GM12864 (cell line): ENCODE measurements at regions not wholly inside any gene's neighbourhood (a gene's known extent, or its start where the extent isn't known, plus 50 kb on each side); places are given as distances from the start of the nearest gene placed in this dataset.

Experiments used
- DNase-seq: peaks from one replicate; pipeline ENCODE4 v3.0.0-alpha.2; 2011; ENCODE audit warnings: low read depth
- H3K4me3 ChIP-seq: 2 replicates; pipeline ENCODE4 v1.5.1; 2011; ENCODE audit warnings: mild to moderate bottlenecking, low read depth, low read length, control low read depth
- CTCF ChIP-seq: IDR thresholded peaks from 2 replicates; pipeline ENCODE4 v1.5.1; 2011; ENCODE audit warnings: low read depth, mild to moderate bottlenecking, moderate library complexity, low read length, control low read depth, inconsistent platforms; ENCODE audit errors: missing control alignments

DNA sequence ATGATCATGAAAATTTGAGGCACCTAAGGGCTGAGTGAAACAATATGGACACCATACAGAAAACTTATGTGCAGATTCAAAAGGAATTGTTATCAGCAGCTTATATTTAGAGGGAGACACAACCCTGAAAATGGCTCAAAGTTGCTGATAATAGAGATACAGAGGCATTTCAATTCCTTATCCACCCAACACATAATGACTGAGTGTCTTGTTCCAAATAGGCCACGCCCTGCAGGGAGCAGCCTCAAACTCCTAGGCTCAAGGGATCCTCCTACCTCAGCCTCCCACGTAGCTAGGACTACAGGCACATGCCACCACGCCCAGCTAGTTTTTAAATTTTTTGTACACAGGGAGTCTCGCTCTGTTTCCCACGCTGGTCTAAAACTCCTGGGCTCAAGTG, 79.0 kb downstream of the LBH start:
- no peak overlapping the region for H3K4me3 ChIP-seq
- DNase-seq: no peak
- TF ChIP-seq CTCF: no peak

DNA sequence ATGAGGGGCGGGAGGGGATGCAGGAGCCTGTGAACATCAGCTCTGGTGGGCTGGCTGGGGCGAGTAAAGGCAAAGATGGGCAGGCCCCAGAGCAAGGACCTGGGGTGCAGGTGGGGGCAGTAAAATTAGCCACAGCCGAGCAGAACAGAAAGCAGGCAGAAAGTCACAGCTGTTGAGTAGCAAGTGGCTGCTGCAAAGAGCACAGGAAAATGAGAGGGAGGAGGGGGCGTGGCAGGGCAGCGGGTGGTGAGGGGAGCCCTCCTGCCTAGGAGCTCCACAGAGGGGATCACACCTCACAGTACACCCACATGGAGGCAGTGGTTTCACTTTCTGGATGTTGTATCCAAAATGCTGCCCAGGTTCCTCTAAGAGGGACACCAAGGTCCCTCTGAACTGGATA, 79.6 kb downstream of the LBH start:
- TF ChIP-seq CTCF: no peak
- DNase-seq: no peak

DNA sequence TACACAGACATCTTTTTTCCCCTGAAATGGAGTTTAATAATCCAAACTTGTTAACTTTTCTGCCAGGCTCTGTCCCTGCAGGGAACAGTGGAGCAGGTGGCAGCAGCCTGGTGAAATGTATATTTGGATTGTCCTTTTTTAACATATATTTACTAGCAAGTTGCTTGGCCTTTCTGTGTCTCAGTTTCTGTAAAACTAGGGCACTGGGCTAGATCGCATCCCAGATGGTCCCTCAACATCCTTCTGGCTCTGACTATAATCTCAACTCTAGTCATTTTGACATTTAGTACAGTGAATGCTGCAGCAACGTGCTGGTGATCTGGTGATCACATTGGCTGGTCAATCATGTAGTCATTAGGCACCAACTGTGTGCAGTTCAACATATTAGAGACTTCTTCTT, 80.4 kb downstream of the LBH start:
- no peak for DNase-seq
- H3K4me3 ChIP-seq: no peak overlapping the region
- TF ChIP-seq CTCF: no peak

More for the DNA sequence above, 79.6 kb downstream of the LBH start:
- no peak overlapping the region for H3K4me3 ChIP-seq

- no peak for TF ChIP-seq CTCF
- no peak overlapping the region for H3K4me3 ChIP-seq
- no peak for DNase-seq
These were observed 81.6 kb downstream of the LBH start for GRCh38 chr2:30312916-30313315.

DNA sequence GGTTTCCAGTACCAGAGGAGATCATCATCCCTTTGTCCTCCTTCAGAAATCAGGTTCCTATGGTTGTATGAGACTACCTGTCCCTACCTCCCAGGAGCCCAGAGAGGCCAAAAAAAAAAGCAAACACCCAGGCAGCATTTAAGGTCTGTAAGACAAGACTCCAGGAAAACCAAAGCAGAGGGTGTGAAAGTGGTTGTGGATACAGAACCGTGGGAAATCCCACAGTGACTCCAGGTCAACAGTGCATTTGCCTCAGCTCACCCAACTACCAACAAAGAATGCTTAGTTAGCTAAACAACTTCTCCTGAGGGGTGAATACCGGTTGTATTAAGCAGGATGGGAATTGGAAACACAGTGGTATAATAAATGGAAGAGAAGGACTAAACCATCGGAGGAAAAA, 83.6 kb downstream of the LBH start:
- no peak for TF ChIP-seq CTCF
- DNase-seq: no peak
- H3K4me3 ChIP-seq: no peak overlapping the region

GRCh38 chr2:30315391-30316063, 84.2 kb downstream of the LBH start:
- no peak for DNase-seq
- TF ChIP-seq CTCF: no peak
- H3K4me3 ChIP-seq: no peak overlapping the region

DNA sequence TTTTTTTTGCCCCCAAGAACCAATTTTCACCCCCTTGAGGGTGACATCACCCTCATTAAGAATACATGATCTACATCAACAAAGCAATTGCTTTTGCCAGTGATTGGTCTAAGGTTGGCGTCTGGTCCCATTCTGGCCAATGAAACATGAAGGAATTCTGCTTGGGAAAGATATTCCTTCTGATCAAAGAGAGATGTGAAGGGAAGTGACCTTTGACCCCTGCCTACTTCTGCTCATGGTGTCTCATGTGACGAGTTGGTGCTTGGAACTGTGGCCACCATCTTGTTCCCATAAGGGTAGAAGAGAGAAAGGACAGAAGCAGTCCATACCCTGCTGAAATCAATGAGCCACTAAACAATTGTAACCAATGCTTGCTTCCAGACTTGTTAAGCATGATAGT, 85.1 kb downstream of the LBH start:
- TF ChIP-seq CTCF: no peak
- no peak for DNase-seq
- H3K4me3 ChIP-seq: no peak overlapping the region
